ENCODE measurements at regions not wholly inside any gene's neighbourhood (a gene's known extent, or its start where the extent isn't known, plus 50 kb on each side); places are given as distances from the start of the nearest gene placed in this dataset.

- DNase-seq (ENCODE audit: low read depth): no peak
Measured at GRCh38 chr12:24381790-24382189, 432.3 kb upstream of the SOX5 start.

GRCh38 chr12:24379861-24380521 lies 430.5 kb upstream of the SOX5 start:
- no peak overlapping the region for H3K4me3 ChIP-seq (ENCODE audit: low read length)
- TF ChIP-seq CTCF (conservative IDR thresholded peaks at IDR 0.05; ENCODE audit: low read depth, low read length): no peak
- DNase-seq (ENCODE audit: low read depth): peak; percentile 77

More at GRCh38 chr12:24381790-24382189, 432.3 kb upstream of the SOX5 start:
- no peak overlapping the region for H3K4me3 ChIP-seq (ENCODE audit: low read length)
- TF ChIP-seq CTCF (conservative IDR thresholded peaks at IDR 0.05; ENCODE audit: low read depth, low read length): no peak

- no peak overlapping the region for H3K4me3 ChIP-seq (ENCODE audit: low read length)
- DNase-seq (ENCODE audit: low read depth): no peak
- no peak for TF ChIP-seq CTCF (conservative IDR thresholded peaks at IDR 0.05; ENCODE audit: low read depth, low read length)
Measured at GRCh38 chr12:24379433-24379832, 430.0 kb upstream of the SOX5 start.

GRCh38 chr12:24378548-24379407 lies 429.3 kb upstream of the SOX5 start:
- no peak for DNase-seq (ENCODE audit: low read depth)
- H3K4me3 ChIP-seq (ENCODE audit: low read length): no peak overlapping the region
- TF ChIP-seq CTCF (conservative IDR thresholded peaks at IDR 0.05; ENCODE audit: low read depth, low read length): no peak

- DNase-seq (ENCODE audit: low read depth): no peak
- H3K4me3 ChIP-seq (ENCODE audit: low read length): no peak overlapping the region
- no peak for TF ChIP-seq CTCF (conservative IDR thresholded peaks at IDR 0.05; ENCODE audit: low read depth, low read length)
Measured at GRCh38 chr12:24374452-24374851, 425.0 kb upstream of the SOX5 start.

GRCh38 chr12:24373004-24373403 lies 423.5 kb upstream of the SOX5 start:
- DNase-seq (ENCODE audit: low read depth): no peak
- no peak overlapping the region for H3K4me3 ChIP-seq (ENCODE audit: low read length)
- no peak for TF ChIP-seq CTCF (conservative IDR thresholded peaks at IDR 0.05; ENCODE audit: low read depth, low read length)
